GM21515 (cell line): ENCODE measurements at regions not wholly inside any gene's neighbourhood (a gene's known extent, or its start where the extent isn't known, plus 50 kb on each side); places are given as distances from the start of the nearest gene placed in this dataset.

ENCODE experiments used
- ATAC-seq: cut with Tn5 transposase; IDR thresholded peaks from one replicate; pipeline ENCODE4 v1.9.1; 2021; ENCODE audit not compliant: unreplicated experiment

- no peak for ATAC-seq
Observed at GRCh38 chr6:54710456-54710855, 136.1 kb upstream of the FAM83B start.

DNA sequence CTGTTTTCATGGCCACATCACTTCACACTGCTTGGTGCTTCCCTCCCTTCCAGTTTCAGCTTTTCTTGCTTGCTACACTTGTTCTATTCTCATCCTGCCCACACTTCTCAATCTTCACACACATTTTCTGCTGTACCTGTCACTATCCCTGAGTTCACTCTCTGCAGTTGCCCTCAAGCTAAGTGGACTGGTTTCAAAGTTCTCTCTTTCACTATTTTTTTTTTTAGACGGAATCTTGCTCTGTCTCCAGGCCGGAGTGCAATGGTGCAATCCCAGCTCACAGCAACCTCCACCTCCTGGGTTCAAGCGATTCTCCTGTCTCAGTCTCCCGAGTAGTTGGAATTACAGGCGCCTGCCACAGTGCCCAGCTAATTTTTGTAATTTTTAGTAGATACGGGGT, 130.6 kb upstream of the FAM83B start:
- ATAC-seq: no peak

DNA sequence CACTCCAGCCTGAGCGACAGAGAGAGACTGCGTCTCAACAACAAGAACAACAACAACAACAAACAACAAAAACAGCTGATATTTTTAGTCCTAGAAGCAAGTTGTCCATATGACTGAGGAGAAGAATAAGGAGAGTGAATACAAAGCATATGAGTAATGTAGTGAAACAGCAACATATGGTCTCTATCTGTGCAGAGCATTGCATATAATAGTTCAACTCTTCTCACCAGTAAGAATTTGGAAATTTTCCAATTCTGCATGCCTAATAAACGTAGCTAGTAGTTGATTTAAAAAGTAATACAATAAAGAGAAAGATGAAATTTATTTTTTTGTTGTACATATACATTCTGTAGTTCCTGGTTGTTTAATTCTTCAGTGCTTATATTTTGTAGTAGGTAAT, 129.7 kb upstream of the FAM83B start:
- ATAC-seq: no peak

GRCh38 chr6:54717849-54718455, 128.6 kb upstream of the FAM83B start:
- peak; percentile 91 for ATAC-seq

DNA sequence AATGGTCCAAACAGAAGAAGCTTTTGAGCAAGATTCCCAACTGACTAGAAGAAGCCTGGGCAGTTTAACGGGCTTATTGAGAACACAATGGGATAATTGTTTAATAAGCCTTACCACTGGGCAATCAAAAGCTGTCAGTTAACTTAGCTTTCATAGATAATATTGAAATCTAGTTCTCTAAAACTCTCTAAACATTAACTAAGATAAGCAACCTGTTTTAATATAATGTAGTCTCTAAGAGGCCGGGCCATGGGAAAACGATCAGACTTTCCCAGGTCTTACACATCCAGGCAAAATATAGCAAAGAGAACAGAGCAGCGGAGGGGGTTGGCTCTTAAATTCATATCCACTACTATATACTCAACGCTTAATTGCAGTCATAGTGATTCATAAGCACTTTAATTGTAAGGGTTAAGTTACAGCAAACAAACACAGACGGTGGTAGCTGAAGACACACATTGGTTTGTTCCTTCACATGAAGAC, 128.0 kb upstream of the FAM83B start:
- no peak for ATAC-seq

DNA sequence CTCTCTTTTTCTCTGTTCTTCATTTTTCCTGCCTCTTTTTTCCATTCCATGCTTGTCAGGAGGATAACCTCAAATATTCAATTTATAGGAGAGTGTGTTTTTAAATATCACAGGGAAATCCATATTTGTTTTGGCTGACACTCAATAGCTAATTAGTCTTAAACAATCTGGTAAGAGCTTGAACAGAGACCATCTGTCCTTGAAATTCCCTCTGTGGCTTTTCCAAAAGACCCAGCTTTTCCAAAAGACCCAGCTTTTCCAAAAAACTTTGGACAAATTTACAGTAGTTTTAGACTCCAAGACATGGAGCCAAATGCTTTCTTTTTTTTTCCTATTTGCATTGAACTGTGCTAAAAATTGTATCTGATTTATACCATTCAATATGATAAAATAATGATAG, 127.4 kb upstream of the FAM83B start:
- no peak for ATAC-seq

- ATAC-seq: no peak
Observed at GRCh38 chr6:54719633-54720032, 126.9 kb upstream of the FAM83B start.

- no peak for ATAC-seq
Observed at GRCh38 chr6:54722328-54722727, 124.2 kb upstream of the FAM83B start.

GRCh38 chr6:54729716-54730115, 116.9 kb upstream of the FAM83B start:
- no peak for ATAC-seq

GRCh38 chr6:54730767-54731630, 115.6 kb upstream of the FAM83B start:
- no peak for ATAC-seq

GRCh38 chr6:54737247-54737646, 109.3 kb upstream of the FAM83B start:
- peak; percentile 66 for ATAC-seq

DNA sequence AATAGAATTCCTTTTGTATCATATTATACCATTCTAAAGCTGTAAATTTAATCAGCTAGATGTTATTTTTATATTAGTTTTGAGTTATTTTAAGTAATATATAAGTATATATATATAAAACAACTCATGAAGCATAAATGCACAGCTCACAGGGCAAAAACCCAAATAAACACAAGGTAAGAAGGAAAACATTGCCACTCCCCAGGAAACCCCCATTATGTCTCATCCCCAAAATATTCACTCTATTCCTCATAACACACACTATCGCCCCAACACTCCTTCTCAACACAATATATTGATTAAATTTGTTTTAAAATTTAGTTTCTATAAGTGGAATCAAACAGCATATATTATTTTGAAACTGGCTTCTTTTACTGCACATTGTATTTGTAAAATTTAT, 98.6 kb upstream of the FAM83B start:
- ATAC-seq: no peak

- ATAC-seq: no peak
Observed at GRCh38 chr6:54754406-54754805, 92.2 kb upstream of the FAM83B start.

DNA sequence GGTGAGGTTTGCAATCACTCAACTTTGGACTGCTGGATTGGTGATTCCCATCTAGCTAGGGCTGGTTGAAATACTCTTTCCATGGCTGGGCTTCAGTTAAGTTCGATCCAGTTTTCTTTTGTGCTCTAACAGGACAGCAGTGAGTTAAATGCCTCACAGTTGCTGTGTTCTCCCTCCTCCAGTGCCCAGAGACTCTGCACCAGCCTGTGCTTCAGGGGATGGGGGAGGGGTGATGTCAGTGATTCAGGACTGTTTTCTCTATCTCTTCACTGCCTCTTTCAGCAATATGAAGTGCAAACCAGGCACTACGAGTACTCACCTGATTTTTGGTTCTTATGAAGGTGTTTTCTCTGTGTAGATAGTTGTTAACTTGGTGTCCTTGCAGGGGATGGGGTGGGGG, 88.2 kb upstream of the FAM83B start:
- no peak for ATAC-seq

GRCh38 chr6:54768494-54768893, 78.1 kb upstream of the FAM83B start:
- no peak for ATAC-seq

GRCh38 chr6:54770328-54770727, 76.2 kb upstream of the FAM83B start:
- ATAC-seq: no peak

DNA sequence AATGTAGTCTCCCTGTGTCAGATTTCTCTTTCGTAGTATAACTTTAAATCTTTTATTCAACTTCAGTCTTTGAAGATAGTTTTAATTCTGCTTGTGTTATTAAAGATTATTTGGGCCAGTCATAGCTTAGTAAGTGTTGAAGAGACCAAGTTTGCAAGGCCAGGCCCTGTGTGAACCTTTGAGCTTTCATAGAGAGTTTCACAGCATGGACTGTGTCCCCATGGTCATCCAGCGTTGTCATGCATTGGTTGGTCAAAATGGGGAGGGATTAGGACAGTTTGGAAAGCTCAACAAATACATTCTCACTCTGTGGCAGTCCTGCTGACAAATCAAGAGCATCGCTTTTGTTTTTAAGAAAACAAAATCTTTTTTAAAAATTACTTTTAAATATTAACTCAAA, 74.6 kb upstream of the FAM83B start:
- ATAC-seq: no peak

DNA sequence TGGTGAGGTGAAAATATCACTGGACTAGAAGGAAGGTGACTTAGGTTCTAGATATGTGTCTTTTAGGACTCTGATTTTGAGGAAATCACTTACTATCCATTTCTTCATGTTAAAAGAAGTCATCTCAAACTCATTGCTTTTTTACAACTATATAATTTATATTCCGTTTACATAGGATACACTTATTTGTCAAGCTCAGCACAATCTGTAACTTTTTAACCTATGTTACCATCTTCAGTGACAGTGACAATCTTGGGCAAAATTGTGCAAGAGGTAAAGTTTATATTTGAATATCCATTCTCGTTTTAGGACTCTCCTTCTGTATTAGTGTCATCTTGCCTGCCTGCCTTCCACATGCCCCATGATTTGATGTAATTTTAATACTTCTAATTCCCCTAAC, 74.0 kb upstream of the FAM83B start:
- ATAC-seq: no peak

- no peak for ATAC-seq
Observed at GRCh38 chr6:54775576-54775975, 71.0 kb upstream of the FAM83B start.

GRCh38 chr6:54776891-54777290, 69.7 kb upstream of the FAM83B start:
- no peak for ATAC-seq

- ATAC-seq: no peak
Observed at GRCh38 chr6:54778731-54779130, 67.8 kb upstream of the FAM83B start.

DNA sequence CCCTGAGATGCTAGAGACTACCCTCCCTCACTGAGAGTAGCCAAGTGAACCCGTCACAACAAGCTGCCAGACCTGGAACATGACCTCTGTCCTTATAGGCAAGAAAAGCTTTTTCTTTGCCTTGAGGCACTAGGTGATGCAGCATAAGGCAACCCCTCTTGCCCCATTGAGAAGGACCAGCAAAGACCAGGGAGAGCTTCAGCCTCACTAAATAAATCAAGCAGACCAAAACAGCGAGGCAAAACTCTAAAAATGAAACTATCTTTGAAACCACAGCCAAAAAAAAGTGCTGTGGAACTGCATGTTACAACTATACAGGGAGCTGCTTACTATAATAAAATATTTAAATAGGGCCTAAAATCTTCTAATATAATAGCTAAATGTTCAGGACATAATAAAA, 62.6 kb upstream of the FAM83B start:
- no peak for ATAC-seq

DNA sequence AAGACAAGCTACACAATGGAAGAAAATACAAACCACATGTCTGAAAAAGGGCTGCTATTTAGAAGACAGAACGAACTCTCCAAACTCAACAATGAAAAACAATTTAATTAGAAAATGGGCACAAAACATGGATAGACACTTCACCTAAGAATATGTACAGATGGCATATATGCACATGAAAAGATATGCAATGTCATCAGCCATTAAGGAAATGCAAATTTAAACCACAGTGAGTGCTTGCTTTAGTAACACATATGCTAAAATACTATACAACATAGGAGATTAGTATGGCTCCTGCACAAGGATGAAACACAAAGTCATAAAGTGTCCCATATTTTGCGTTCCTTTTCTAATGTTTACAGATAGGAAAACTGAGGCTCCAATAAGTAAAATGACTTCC, 60.4 kb upstream of the FAM83B start:
- ATAC-seq: no peak
